ENCODE measurements at regions not wholly inside any gene's neighbourhood (a gene's known extent, or its start where the extent isn't known, plus 50 kb on each side); places are given as distances from the start of the nearest gene placed in this dataset.

DNA sequence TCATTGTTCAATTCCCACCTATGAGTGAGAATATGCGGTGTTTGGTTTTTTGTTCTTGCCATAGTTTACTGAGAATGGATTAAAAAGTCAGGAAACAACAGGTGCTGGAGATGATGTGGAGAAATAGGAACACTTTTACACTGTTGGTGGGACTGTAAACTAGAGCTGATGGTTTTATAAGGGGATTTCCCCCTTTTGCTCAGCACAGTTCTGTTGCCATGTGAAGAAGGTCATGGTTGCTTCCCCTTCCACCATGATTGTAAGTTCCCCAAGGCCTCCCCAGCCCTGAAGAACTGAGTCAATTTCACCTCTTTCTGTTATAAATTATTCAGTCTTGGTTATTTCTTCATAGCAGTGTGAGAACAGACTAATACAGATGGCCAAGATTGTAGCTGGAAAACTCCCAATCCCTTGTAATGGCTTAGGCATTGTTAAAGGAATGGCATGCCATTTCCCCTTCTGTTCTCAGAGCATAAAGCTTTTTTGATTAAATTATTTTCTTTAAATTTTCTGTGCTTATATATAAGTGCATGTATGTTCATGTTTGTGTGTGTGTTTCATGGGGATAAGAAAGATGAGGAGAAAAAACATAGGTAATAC is 144.8 kb downstream of the BACH1 start:
- no peak for DNase-seq

DNA sequence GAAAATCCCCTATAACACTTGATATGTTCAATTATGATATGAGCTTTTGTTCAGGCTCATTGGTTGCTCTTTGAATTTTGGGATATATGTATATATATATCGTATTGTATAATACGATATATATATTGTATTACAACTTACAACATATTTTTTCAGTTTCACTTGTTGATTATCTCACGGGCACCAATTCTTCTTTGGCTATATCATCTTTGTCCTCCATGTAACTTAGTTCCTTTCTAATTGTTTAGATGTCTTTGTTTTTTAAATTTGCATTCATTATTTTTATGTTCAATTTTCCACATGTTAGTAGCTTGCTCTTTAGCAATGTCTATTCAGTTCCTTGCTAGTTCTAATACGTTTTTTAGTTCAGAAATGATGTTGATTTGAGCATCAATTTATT is 150.0 kb downstream of the BACH1 start:
- no peak for DNase-seq

DNA sequence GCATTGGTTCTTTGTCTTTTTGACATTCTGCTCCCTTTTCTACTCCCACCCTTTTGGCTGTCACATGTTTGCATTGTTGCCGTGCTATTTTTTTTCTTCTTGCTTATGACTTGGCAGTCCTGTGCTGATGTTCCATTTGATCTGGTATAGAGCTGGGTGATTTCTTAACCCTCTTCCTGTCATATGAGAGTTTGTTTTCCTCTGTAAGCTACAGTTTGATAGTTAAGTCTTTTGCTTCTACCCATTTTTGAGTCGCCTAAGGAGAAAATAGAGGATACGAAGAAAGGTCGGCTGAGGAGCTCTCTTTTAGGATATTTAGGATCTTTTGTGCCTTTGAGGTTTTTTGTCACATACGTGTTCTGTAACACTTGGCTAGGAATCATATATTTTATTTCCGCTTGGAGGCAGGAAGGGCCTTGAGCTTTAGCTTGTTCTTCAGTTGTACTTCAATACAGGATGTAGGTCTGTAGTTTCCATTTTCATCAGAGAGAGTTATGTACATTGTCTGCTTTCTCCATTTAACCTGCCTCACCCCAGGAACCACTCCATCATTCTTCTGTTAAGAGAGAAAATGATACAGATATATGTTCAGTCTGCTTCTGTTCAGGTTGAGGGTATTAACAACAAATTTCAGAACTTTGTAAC is 150.7 kb downstream of the BACH1 start:
- DNase-seq = peak; percentile 27

DNA sequence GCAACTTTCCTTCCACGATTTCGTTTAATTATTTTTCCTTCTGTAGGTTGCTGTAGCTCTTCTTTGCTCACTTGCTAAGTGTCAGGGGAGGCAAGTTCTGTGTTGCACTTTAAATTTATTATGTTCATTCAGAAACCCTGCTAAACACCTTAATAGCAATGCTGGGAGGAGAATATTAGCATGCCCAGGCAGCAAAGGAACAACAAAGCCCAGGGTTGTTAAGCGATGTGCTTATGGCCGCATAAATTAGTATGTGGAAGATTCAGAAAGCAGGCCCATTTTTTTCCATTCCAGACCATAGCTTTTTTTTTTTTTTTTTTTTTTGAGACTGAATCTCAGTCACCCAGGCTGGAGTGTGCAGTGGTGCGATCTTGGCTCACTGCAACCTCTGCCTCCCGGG is 151.3 kb downstream of the BACH1 start:
- DNase-seq = no peak

DNA sequence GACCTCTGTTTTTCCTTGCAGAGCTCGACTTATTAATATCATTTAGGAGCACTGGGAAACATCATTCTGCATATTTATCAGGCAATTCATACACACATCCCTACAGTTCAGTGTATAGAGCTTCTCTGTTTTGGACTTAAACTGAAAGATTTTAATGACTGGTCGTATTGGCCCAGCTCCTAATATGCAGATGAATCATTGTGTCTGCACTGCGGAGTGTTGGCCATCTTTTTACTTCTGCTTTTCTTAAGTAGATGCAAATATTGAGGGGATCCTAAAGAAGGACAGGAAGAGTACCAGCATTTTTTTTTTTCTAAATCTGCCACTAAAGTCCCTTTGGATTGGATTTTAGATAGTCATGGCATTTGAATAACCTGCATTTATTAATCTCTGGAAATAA is 154.8 kb downstream of the BACH1 start:
- DNase-seq = no peak

DNA sequence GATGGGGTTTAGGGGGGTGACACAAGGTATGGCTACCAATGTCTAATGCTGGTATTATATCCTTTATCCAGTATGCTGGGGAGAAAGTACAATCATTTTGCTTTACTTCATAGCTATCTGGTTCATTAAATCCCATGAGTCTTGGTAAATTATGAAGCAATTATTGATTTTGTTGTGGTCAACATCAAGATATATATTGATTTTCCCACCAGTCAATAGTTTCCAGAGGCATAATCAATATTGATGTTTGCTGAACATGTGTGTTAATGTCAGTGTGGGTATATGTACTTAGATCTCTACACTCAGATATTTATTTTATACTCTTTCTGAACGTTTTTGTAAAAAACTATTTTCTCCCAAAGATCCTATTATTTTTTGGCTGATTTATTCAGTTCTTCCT is 155.5 kb downstream of the BACH1 start:
- no peak for DNase-seq

DNA sequence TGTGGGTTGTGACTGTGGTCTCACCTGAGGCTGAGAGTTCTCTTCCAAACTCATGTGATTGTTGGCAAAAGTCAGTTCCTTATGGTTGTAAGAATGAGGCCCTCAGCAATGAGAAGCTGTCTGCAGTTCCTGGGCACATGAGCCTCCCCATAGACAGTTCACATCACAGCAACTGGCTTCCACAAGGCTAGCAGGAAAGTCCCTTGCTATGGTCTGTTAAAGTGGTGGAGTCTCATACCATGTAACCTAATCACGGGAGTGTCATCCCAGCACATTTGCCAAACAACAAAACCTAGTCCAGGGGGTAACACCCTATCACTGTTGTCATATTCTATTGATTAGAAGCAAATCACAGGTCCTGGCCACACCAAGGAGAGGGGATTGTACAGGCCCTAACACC is 163.8 kb downstream of the BACH1 start:
- no peak for DNase-seq

DNA sequence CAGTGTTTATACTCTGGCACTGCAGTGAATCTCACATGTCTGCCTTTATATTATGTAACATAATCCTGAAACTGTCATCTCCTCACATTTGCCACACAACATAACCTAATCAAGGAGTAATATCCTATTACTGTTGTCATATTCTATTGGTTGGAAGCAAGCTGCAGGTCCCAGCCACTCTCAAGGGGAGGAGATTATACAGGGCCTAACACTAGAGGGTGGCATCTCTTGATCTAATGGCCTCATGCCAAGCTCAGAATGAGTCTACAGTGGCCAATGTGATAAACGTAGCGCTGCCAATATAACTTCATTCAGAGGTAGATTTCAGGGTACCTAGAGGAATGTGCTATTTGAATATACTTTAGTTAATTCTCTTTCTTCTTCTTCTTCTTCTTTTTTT is 166.8 kb downstream of the BACH1 start:
- no peak for DNase-seq

DNA sequence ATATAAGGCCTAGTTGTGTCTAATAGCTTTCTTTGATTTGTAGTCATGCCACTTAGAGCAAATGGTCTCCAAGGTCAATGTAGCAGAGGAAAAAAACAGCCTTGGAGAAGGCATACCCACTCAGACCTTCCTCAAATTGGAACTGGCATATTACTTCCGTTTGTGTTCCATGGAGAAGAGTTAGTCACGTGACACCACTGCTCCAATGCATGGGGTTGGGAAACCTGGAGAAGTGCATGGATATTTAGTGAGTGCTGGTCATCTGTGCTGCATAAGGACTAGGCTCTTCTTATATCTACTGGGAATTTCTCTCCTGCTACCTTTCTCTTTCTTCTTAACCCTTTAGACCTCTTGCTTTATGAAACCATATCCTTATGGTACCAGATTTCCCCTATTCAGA is 167.8 kb downstream of the BACH1 start:
- no peak for DNase-seq

DNA sequence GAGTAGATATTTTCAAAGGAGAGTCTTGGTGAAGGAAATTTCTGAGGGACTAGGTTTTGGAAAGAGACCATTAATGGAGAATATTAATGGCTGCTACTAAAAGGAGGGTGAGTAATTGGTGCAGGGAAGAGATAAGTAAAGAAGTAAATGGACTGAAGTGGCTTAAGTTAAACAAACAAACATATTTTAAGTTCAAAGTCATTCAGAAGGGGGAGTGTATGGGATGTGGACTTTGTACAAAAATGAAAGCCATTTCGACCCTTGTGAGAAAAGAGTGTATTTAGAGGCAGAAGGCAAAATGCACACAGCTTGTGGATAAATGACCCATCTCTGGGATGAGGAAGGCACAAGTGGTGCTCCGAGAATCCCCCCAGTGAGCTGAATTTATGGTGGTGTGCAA is 171.7 kb downstream of the BACH1 start:
- no peak for DNase-seq

DNA sequence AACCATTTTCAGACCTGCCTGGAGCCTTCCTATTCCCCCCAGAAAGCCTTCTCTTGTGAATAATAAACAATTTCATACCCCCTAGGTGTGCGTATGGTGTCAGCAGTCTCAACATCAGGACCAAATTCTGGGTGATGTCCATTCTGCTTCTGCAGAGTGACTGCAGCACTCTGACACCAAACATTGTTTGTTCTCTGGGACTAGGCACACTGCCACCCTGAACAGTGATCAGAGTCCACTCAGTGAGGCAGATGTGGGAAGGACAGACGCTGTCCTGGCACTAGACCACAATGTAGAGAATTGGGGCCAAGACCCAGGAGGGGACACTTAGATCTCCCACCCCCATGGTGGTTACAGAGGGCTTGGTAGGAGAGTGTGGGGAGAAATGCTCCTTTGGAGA is 175.1 kb downstream of the BACH1 start:
- DNase-seq = no peak

DNA sequence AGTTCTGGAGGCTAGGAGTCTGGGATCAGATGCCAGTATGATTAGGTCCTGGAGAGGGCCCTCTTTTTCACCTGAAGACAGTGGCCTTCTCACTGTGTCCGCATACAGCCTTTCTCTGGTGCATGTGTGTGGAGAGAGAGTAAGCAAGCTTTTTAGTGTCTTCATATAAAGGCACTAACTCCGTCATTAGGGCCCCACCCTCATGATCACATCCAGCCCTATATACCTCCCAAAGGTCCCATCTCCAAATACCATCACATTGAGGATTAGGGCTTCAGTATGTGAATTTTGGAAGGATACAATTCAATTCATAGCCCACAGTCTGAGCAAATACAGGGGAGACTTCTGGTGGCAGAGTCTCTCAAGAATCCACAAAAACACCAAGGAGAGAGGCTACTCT is 176.6 kb downstream of the BACH1 start:
- no peak for DNase-seq

DNA sequence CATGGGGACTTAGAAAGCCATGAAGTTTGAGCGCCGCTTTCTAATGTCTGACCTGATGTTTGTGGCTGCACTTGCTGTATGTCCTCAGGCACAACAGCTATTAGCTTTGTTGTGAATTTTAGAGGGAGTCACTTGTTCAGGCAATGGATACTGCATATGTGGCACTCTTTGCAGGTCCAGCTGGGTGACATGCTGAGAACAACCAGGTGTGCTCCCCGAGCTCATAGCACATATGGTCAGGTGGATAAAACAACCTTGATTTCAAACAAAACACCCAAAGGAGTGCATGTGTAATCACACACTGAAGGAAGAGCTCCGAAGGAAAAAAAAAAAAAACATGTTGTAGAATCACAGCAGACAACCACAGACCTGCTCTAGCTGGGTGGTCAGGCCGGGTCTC is 178.6 kb downstream of the BACH1 start:
- no peak for DNase-seq

DNA sequence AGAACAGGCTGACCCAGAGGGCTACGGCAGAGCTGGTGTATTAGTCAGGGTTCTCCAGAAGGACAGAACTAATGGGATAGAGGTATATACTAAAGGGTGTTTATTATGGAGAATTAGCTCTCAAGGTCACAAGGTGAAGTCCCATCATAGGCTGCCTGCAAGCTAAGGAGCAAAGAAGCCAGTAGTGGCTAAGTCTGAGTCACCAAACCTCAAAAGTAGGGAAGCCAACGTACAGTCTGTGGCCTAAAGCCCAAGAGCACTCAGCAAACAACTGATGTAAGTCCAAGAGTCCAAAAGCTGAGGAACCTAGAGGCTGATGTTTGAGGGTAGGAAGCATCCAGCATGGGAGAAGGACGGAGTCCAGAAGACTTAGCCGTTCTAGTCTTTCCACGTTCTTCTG is 179.2 kb downstream of the BACH1 start:
- DNase-seq = no peak

DNA sequence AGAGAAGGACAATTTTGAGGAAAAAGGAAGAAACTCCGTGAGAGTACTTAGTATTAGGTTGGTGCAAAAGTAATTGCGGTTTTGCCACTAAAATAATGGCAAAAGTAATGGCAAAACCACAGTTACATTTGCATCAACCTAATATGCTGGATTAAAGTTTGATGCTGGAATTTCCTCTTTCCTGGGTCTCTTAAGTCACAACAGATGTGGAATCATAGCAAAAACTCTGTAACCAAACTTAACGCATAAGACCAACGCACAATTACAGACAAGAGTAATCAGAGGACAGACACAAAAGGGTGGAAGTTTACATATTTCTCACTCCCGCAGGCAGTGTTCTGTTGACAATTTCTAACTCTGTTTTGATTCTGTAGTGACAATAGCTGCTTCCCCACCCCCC is 182.4 kb downstream of the BACH1 start:
- no peak for DNase-seq

DNA sequence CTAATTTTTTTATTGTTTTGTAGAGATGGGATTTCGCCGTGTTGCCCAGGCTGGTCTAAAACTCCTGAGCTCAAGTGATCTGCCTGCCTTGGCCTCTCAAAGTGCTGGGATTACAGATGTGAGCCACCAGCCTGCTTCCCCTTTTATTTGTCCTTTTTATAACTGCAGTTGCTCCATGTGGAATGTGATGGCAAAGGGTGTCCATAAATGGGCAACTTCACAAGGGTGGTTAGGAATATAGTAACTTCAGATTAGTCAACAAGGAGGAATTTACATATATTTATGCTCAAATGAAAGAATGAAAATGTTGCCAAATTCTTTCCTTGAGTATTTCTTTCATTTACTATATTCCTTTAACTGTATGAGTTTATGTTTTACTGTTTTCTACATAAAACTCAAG is 182.9 kb downstream of the BACH1 start:
- no peak for DNase-seq

DNA sequence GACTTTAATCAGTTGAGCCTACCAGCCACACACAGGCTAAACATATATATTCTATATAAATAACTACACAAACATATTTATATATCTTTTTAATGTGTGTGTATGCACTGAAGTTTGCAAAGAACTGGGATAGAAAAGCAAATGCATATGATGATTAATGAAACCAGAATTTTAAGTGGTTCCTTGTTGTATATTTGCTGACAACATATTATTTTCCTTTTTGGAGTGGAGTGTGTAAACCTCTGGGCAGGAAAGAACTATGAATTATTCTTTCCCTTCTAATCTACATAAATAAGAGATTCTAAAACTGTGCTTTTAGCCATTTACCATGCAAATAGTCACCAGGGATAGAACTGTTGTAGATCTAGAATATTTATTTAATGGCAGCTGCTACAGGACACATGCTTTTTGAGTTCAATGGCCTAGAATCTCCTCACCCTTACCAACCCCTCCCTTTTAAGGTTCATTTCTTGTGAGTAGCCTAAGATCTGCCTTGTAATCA is 187.6 kb downstream of the BACH1 start:
- DNase-seq = no peak

Data from GF-D8 (cell line).